ENCODE measurements at regions not wholly inside any gene's neighbourhood (a gene's known extent, or its start where the extent isn't known, plus 50 kb on each side); places are given as distances from the start of the nearest gene placed in this dataset.

DNA sequence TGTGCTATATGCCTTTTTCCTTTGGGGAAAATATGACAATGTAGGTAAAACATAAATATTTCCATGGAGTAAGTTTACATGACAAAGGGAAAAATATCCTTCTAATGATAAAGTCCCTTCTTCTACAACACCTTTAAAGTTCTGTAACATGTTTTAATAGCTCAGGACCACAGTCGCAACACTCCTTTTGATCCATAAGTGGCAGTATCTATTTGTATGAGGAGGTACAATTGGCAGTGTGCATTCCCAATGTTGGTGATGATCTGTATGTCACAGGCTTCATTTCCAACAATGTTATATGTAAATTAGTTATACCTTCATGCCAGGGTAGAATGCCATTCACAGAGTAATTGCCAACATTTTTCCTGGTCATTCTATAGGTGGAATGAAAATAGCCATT is 127.1 kb upstream of the CCNH start:
- no peak for ATAC-seq

DNA sequence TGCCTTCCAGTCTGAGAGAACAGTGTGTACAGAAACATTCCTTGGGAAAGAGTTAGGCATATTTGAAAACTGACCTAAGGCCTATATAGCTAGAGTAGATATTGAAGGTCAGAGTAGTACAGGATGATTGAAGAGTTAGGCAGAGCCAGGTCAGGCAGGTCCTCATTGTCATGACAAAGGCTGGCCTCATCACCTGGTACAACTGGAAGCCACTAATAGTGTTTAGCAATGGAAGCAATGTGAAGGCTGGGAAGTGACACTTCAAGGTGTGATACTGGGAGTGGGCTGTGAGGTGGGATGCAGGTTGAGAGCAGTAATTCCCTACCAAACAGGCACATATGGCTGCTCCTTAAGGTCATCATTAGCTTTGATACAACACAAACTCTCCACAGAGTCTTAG is 123.6 kb upstream of the CCNH start:
- no peak overlapping the region for H3K4me3 ChIP-seq
- H3K27me3 ChIP-seq = no peaks in the 10 kb centered on the region
- ATAC-seq = no peak
- TF ChIP-seq, protein P1, sequence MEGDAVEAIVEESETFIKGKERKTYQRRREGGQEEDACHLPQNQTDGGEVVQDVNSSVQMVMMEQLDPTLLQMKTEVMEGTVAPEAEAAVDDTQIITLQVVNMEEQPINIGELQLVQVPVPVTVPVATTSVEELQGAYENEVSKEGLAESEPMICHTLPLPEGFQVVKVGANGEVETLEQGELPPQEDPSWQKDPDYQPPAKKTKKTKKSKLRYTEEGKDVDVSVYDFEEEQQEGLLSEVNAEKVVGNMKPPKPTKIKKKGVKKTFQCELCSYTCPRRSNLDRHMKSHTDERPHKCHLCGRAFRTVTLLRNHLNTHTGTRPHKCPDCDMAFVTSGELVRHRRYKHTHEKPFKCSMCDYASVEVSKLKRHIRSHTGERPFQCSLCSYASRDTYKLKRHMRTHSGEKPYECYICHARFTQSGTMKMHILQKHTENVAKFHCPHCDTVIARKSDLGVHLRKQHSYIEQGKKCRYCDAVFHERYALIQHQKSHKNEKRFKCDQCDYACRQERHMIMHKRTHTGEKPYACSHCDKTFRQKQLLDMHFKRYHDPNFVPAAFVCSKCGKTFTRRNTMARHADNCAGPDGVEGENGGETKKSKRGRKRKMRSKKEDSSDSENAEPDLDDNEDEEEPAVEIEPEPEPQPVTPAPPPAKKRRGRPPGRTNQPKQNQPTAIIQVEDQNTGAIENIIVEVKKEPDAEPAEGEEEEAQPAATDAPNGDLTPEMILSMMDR (IDR thresholded peaks at IDR 0.05) = no peak
- no peak for TF ChIP-seq POLR2A (IDR thresholded peaks at IDR 0.05)
- no peaks in the 10 kb centered on the region for H3K4me1 ChIP-seq
- no peak overlapping the region for H3K27ac ChIP-seq
- no peaks in the 10 kb centered on the region for H3K36me3 ChIP-seq (replicated peaks in 1 of 2; ENCODE audit: insufficient read depth in 1 of 2, low read depth in 2 of 2)
- H3K9me3 ChIP-seq = no peaks in the 10 kb centered on the region
- intact Hi-C loops (cut with DNase I) = no loop called here
- no peak for DNase-seq

More for the DNA sequence above, 127.1 kb upstream of the CCNH start:
- H3K4me3 ChIP-seq = no peak overlapping the region
- H3K36me3 ChIP-seq (replicated peaks in 1 of 2; ENCODE audit: insufficient read depth in 1 of 2, low read depth in 2 of 2) = no peaks in the 10 kb centered on the region
- TF ChIP-seq, protein P1 (IDR thresholded peaks at IDR 0.05) = no peak
- TF ChIP-seq POLR2A (IDR thresholded peaks at IDR 0.05) = no peak
- no peaks in the 10 kb centered on the region for H3K27me3 ChIP-seq
- no peak for DNase-seq
- no peaks in the 10 kb centered on the region for H3K4me1 ChIP-seq
- no peak overlapping the region for H3K27ac ChIP-seq
- H3K9me3 ChIP-seq = no peaks in the 10 kb centered on the region
- 76 to 86% methylated on average over 1 of the region's 1 CpG for WGBS, 2 donors
- intact Hi-C loops (cut with DNase I) = no loop called here

DNA sequence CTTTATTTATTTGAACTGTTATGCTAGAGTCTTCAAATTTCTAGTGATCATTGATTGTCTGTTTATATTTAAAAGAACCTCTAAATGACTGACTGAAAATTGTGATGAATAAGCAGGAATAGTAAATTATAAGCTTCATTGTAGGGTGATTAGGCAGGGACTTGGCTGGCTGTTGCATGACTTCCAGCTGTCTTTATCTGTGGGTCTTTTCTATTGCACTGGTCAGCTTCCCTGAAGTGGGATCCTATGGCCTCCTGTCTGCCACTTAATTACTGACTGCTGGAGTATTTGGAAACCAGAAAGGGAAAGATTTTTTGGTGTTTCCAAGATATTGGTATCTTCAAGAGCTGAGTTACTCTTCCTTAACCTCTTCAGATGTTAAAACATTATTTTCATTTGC is 123.0 kb upstream of the CCNH start:
- no peak overlapping the region for H3K27ac ChIP-seq
- H3K36me3 ChIP-seq (replicated peaks in 1 of 2; ENCODE audit: insufficient read depth in 1 of 2, low read depth in 2 of 2) = no peaks in the 10 kb centered on the region
- no peaks in the 10 kb centered on the region for H3K4me1 ChIP-seq
- no peak overlapping the region for H3K4me3 ChIP-seq
- no peaks in the 10 kb centered on the region for H3K27me3 ChIP-seq
- ATAC-seq (no peak), DNase-seq (no peak)
- intact Hi-C loops (cut with DNase I) = no loop called here
- no peak for TF ChIP-seq POLR2A (IDR thresholded peaks at IDR 0.05)
- TF ChIP-seq, protein P1 (IDR thresholded peaks at IDR 0.05) = no peak
- H3K9me3 ChIP-seq = no peaks in the 10 kb centered on the region

DNA sequence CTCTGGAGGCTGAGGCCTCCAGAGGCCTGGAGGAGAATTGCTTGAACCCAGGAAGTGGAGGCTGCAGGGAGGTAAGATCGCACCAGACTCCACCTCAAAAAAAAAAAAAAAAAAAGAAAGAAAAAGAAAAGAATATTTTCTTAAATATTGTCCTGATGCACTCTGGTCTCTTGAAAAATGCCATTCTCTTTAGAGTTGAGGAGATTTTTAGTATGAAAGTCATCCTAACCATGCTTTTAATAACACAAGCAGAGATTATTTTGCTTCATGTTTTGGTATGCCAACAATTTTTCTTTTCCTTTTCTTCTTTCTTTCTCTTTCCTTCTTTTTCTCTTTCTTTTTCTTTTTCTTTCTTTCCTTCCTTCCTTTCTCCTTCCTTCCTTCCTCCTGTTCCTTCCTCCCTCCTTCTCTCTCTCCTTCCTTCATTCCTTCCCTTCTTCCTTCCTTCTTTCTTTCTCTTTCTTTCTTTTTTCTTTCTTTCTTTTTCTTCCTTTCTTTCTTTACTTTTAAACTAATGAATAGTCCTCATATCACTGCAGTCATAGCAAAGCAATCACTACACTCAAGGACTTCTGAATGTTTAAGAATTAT is 116.9 kb upstream of the CCNH start:
- DNase-seq (no peak), ATAC-seq (no peak)
- 89 to 100% methylated on average over 1 of the region's 1 CpG for WGBS, 2 donors
- no peak overlapping the region for H3K4me3 ChIP-seq
- H3K27me3 ChIP-seq = no peaks in the 10 kb centered on the region
- intact Hi-C loops (cut with DNase I) = no loop called here
- no peaks in the 10 kb centered on the region for H3K4me1 ChIP-seq
- no peaks in the 10 kb centered on the region for H3K36me3 ChIP-seq (replicated peaks in 1 of 2; ENCODE audit: insufficient read depth in 1 of 2, low read depth in 2 of 2)
- no peak overlapping the region for H3K27ac ChIP-seq
- H3K9me3 ChIP-seq = no peaks in the 10 kb centered on the region
- no peak for TF ChIP-seq POLR2A (IDR thresholded peaks at IDR 0.05)
- TF ChIP-seq, protein P1 (IDR thresholded peaks at IDR 0.05) = no peak

DNA sequence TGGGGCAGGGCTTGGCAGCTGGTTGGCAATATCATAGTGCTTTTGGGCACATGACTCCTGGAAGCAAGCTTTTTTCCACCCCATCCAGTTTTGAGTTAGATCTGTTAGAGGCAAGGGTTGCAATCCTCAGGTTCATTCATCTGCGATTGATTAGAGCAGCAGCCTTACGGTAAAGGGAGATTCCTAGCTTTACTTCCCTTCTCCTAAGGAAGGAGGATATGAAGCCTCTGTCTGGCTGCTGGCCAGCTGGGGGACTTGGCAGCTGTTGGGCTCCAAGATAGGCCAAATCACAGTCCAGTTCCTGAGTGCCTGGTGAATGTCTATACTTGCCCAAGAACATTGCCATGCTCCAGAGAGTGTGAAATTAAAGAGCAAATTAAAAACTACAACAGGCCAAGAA is 113.4 kb upstream of the CCNH start:
- intact Hi-C loops (cut with DNase I) = no loop called here
- Histone ChIP-seq H3K9me3 (no peaks in the 10 kb centered on the region), H3K36me3 (replicated peaks in 1 of 2; ENCODE audit: insufficient read depth in 1 of 2, low read depth in 2 of 2) (no peaks in the 10 kb centered on the region), H3K4me1 (no peaks in the 10 kb centered on the region), H3K27me3 (no peaks in the 10 kb centered on the region), H3K4me3 (no peak overlapping the region), H3K27ac (no peak overlapping the region)
- DNase-seq = peak in 1 of 4 donors; percentile 5
- WGBS, 2 donors = 70 to 73% methylated on average over 2 of the region's 2 CpGs
- ATAC-seq = no peak
- no peak for TF ChIP-seq POLR2A (IDR thresholded peaks at IDR 0.05)
- TF ChIP-seq, protein P1 (IDR thresholded peaks at IDR 0.05) = no peak

Data from body of pancreas (tissue), 4 donors.